OCI-LY7 (cell line): ENCODE measurements at regions not wholly inside any gene's neighbourhood (a gene's known extent, or its start where the extent isn't known, plus 50 kb on each side); places are given as distances from the start of the nearest gene placed in this dataset.

Source experiments
- BruUV-seq: library from RNA; stranded (reverse); fragments of 400-500 nt; replicated peaks from 2 replicates; lab custom pipeline; 2021; lab: Mats Ljungman, UMichigan
- CTCF ChIA-PET: fragments of 300-600 bp; sonication (Branson Sonifier 250); formaldehyde crosslinking; loops from one replicate; lab custom pipeline; 2022; ENCODE audit warnings: antibody characterized with exemption; ENCODE audit not compliant: unreplicated experiment; lab: Charles Lee
- POLR2A ChIA-PET: fragments of 300-600 bp; sonication (Branson Sonifier 250); formaldehyde crosslinking; loops from one replicate; lab custom pipeline; 2022; ENCODE audit warnings: antibody characterized with exemption; lab: Charles Lee
- DNase-seq: peaks from one replicate; pipeline ENCODE4 v3.0.0-alpha.2; 2015; ENCODE audit warnings: low spot score
- H2AFZ ChIP-seq: fragments of 200-600 bp; sonication (generic), shearing (Covaris generic); 2 replicates; pipeline ENCODE4 v1.6.1; 2014; ENCODE audit warnings: mild to moderate bottlenecking, antibody characterized with exemption, low read length, moderate library complexity
- H3K27ac ChIP-seq: fragments of 200-600 bp; sonication (generic); 2 replicates; pipeline ENCODE4 v1.5.1; 2014; ENCODE audit warnings: mixed run types, low read depth, mild to moderate bottlenecking, moderate library complexity, low read length, inconsistent platforms; ENCODE audit not compliant: poor library complexity, severe bottlenecking
- H3K36me3 ChIP-seq: fragments of 200-600 bp; sonication (generic); 2 replicates; pipeline ENCODE4 v1.6.1; 2014; ENCODE audit warnings: mild to moderate bottlenecking, antibody characterized with exemption, low read length, moderate library complexity, mixed read lengths; ENCODE audit not compliant: insufficient read depth
- H3K4me1 ChIP-seq: fragments of 200-600 bp; sonication (generic); 2 replicates; pipeline ENCODE4 v1.5.1; 2014; ENCODE audit warnings: mild to moderate bottlenecking, low read length; ENCODE audit not compliant: insufficient read depth, poor library complexity, severe bottlenecking
- H3K4me2 ChIP-seq: fragments of 200-600 bp; sonication (generic); 2 replicates; pipeline ENCODE4 v1.6.1; 2014; ENCODE audit warnings: mild to moderate bottlenecking, low read length
- H3K4me3 ChIP-seq: fragments of 200-600 bp; sonication (generic); 2 replicates; pipeline ENCODE4 v1.5.1; 2014; ENCODE audit warnings: mild to moderate bottlenecking, low read depth, low read length; ENCODE audit not compliant: poor library complexity, severe bottlenecking
- H3K79me2 ChIP-seq: fragments of 200-600 bp; sonication (generic); 2 replicates; pipeline ENCODE4 v1.6.1; 2016; ENCODE audit warnings: low read depth, mild to moderate bottlenecking, low read length, moderate library complexity, mixed read lengths; ENCODE audit not compliant: insufficient read depth
- H3K9me2 ChIP-seq: fragments of 200-600 bp; sonication (generic); 2 replicates; pipeline ENCODE4 v1.6.1; 2016; ENCODE audit warnings: mild to moderate bottlenecking, low read length, mixed read lengths; ENCODE audit not compliant: insufficient read depth
- H3K9me3 ChIP-seq: fragments of 200-600 bp; sonication (generic); 2 replicates; pipeline ENCODE4 v1.6.1; 2014; ENCODE audit warnings: mild to moderate bottlenecking, mixed run types, low read length, mixed read lengths
- H4K20me1 ChIP-seq: fragments of 200-600 bp; sonication (generic); 2 replicates; pipeline ENCODE4 v1.6.1; 2014; ENCODE audit warnings: mild to moderate bottlenecking, antibody characterized with exemption, low read length, moderate library complexity, mixed read lengths; ENCODE audit not compliant: insufficient read depth
- CTCF ChIP-seq: fragments of 200-600 bp; sonication (generic); conservative IDR thresholded peaks from 2 replicates; pipeline ENCODE4 v1.5.1; 2014; ENCODE audit warnings: mild to moderate bottlenecking, antibody characterized with exemption, low read length, moderate library complexity, mixed read lengths
- EZH2phosphoT487 ChIP-seq: fragments of 200-600 bp; sonication (generic); IDR thresholded peaks from 2 replicates; pipeline ENCODE4 v1.6.1; 2018; ENCODE audit warnings: low read depth, borderline replicate concordance, mild to moderate bottlenecking, mixed run types, antibody characterized with exemption, low read length, moderate library complexity, mixed read lengths
- intact Hi-C: fragments of 100-400 bp; cut with micrococcal nuclease; formaldehyde crosslinking; loops from one replicate; pipeline ENCODE4 v1.10.0; 2022; ENCODE audit not compliant: unreplicated experiment

- H3K79me2 ChIP-seq, result no peaks in the 10 kb centered on the region
- DNase-seq, result no peak
- CTCF ChIA-PET, result no interaction called here
- H3K9me2 ChIP-seq, result no peaks in the 10 kb centered on the region
- POLR2A ChIA-PET, result no interaction called here
- no peak for TF ChIP-seq EZH2phosphoT487
- TF ChIP-seq CTCF, result no peak
- no peaks in the 10 kb centered on the region for H3K4me1 ChIP-seq
- BruUV-seq, result no TSS peak
- H3K27ac ChIP-seq, result no peak overlapping the region
- H3K36me3 ChIP-seq, result no peaks in the 10 kb centered on the region
- no peak overlapping the region for H3K4me3 ChIP-seq
- 0 out of 2 replicates have a peak, but pooled peaks cover under 1% of the 10 kb centered on the region for H3K9me3 ChIP-seq
- intact Hi-C loops, result no loop called here
- H3K4me2 ChIP-seq, result no peak overlapping the region
- H4K20me1 ChIP-seq, result no peaks in the 10 kb centered on the region
- no peak overlapping the region for H2AFZ ChIP-seq
Observed at GRCh38 chr7:142616121-142616643, 133.1 kb upstream of the PRSS1 start.

- no TSS peak for BruUV-seq
- intact Hi-C loops, result no loop called here
- Histone ChIP-seq H2AFZ (no peak overlapping the region), H4K20me1 (no peaks in the 10 kb centered on the region), H3K4me1 (no peaks in the 10 kb centered on the region), H3K4me2 (no peak overlapping the region), H3K36me3 (no peaks in the 10 kb centered on the region), H3K9me3 (0 out of 2 replicates have a peak, but pooled peaks cover 4% of the 10 kb centered on the region), H3K9me2 (no peaks in the 10 kb centered on the region), H3K4me3 (no peak overlapping the region), H3K27ac (no peak overlapping the region), H3K79me2 (no peaks in the 10 kb centered on the region)
- ChIA-PET CTCF (no interaction called here), POLR2A (interaction anchor here (0.6 to 1.0 kb wide), 5 partner anchors 9 to 296 kb away, joined by 3 to 9 read pairs (median 4); no protein-coding TSS in a partner anchor)
- DNase-seq, result no peak
- TF ChIP-seq EZH2phosphoT487 (no peak), CTCF (no peak)
Observed at GRCh38 chr7:142615508-142615907, 133.8 kb upstream of the PRSS1 start.

- intact Hi-C loops, result no loop called here
- Histone ChIP-seq H2AFZ (no peak overlapping the region), H3K4me3 (no peak overlapping the region), H3K9me2 (no peaks in the 10 kb centered on the region), H4K20me1 (no peaks in the 10 kb centered on the region), H3K27ac (no peak overlapping the region), H3K4me1 (no peaks in the 10 kb centered on the region), H3K79me2 (no peaks in the 10 kb centered on the region), H3K4me2 (no peak overlapping the region), H3K36me3 (no peaks in the 10 kb centered on the region), H3K9me3 (0 out of 2 replicates have a peak, but pooled peaks cover 4% of the 10 kb centered on the region)
- POLR2A ChIA-PET, result no interaction called here
- DNase-seq, result no peak
- TF ChIP-seq EZH2phosphoT487 (no peak), CTCF (no peak)
- BruUV-seq, result no TSS peak
- CTCF ChIA-PET, result no interaction called here
Observed at GRCh38 chr7:142614116-142614515, 135.2 kb upstream of the PRSS1 start.
